Activated T-cell treated with anti-CD3 and anti-CD28 coated beads, Interleukin-2, amount 50 U/mL, for 4 hours (primary cell): ENCODE measurements at regions not wholly inside any gene's neighbourhood (a gene's known extent, or its start where the extent isn't known, plus 50 kb on each side); places are given as distances from the start of the nearest gene placed in this dataset.

ENCODE experiments used
- ATAC-seq, 2 donors: fragments of 200-7000 bp; cut with Tn5 transposase; one replicate each; pipeline ENCODE4 v1.10.0; 2021
- DNase-seq: peaks from one replicate; pipeline ENCODE4 v3.0.0-alpha.2; 2020
- H3K27me3 Mint-ChIP-seq: one replicate; pipeline ENCODE4 v1.8.0; 2021; ENCODE audit warnings: low read depth, mixed read lengths
- H3K36me3 Mint-ChIP-seq: one replicate; pipeline ENCODE4 v1.8.0; 2022; ENCODE audit warnings: mixed read lengths; ENCODE audit not compliant: insufficient read depth
- H3K4me1 Mint-ChIP-seq: one replicate; pipeline ENCODE4 v1.8.0; 2021; ENCODE audit warnings: low read depth, mixed read lengths
- H3K4me3 Mint-ChIP-seq: one replicate; pipeline ENCODE4 v1.8.0; 2021; ENCODE audit warnings: mild to moderate bottlenecking, moderate library complexity, mixed read lengths
- H3K9me3 Mint-ChIP-seq: one replicate; pipeline ENCODE4 v1.8.0; 2021; ENCODE audit warnings: mixed read lengths

- Mint-ChIP-seq H3K27me3 (peaks cover 13% of the 10 kb centered on the region), H3K9me3 (no peaks in the 10 kb centered on the region), H3K36me3 (no peaks in the 10 kb centered on the region), H3K4me1 (no peaks in the 10 kb centered on the region), H3K4me3 (no peak overlapping the region)
- ATAC-seq (no peak), DNase-seq (no peak)
These were observed 63.0 kb upstream of the NXT1 start for GRCh38 chr20:23287354-23288190.

- ATAC-seq, result no peak
- no peak for DNase-seq
- H3K27me3 Mint-ChIP-seq, result peaks cover 13% of the 10 kb centered on the region
- no peaks in the 10 kb centered on the region for H3K4me1 Mint-ChIP-seq
- no peaks in the 10 kb centered on the region for H3K9me3 Mint-ChIP-seq
- H3K4me3 Mint-ChIP-seq, result no peak overlapping the region
- no peaks in the 10 kb centered on the region for H3K36me3 Mint-ChIP-seq
These were observed 64.2 kb upstream of the NXT1 start for GRCh38 chr20:23286346-23286745.

- H3K36me3 Mint-ChIP-seq, result no peaks in the 10 kb centered on the region
- ATAC-seq, result no peak
These were observed 65.1 kb upstream of the NXT1 start for GRCh38 chr20:23285536-23285935.

GRCh38 chr20:23284009-23284408 lies 66.6 kb upstream of the NXT1 start:
- Mint-ChIP-seq H3K4me1 (no peaks in the 10 kb centered on the region), H3K9me3 (no peaks in the 10 kb centered on the region), H3K27me3 (peaks cover 11% of the 10 kb centered on the region), H3K4me3 (no peak overlapping the region), H3K36me3 (no peaks in the 10 kb centered on the region)
- ATAC-seq (no peak), DNase-seq (no peak)

More at GRCh38 chr20:23285536-23285935, 65.1 kb upstream of the NXT1 start:
- Mint-ChIP-seq H3K9me3 (no peaks in the 10 kb centered on the region), H3K27me3 (peaks cover 11% of the 10 kb centered on the region), H3K4me1 (no peaks in the 10 kb centered on the region), H3K4me3 (no peak overlapping the region)
- DNase-seq, result no peak

GRCh38 chr20:23283096-23283850 lies 67.3 kb upstream of the NXT1 start:
- no peak overlapping the region for H3K4me3 Mint-ChIP-seq
- ATAC-seq (no peak), DNase-seq (no peak)
- no peaks in the 10 kb centered on the region for H3K36me3 Mint-ChIP-seq
- no peaks in the 10 kb centered on the region for H3K9me3 Mint-ChIP-seq
- no peaks in the 10 kb centered on the region for H3K4me1 Mint-ChIP-seq
- peaks cover 9% of the 10 kb centered on the region for H3K27me3 Mint-ChIP-seq

GRCh38 chr20:23282546-23282945 lies 68.0 kb upstream of the NXT1 start:
- Mint-ChIP-seq H3K4me3 (no peak overlapping the region), H3K36me3 (no peaks in the 10 kb centered on the region), H3K27me3 (peaks cover 8% of the 10 kb centered on the region), H3K9me3 (no peaks in the 10 kb centered on the region), H3K4me1 (no peaks in the 10 kb centered on the region)
- no peak for ATAC-seq
- DNase-seq, result no peak

- Mint-ChIP-seq H3K4me1 (no peaks in the 10 kb centered on the region), H3K27me3 (peaks cover 8% of the 10 kb centered on the region), H3K4me3 (no peak overlapping the region), H3K36me3 (no peaks in the 10 kb centered on the region), H3K9me3 (no peaks in the 10 kb centered on the region)
- ATAC-seq (no peak), DNase-seq (no peak)
These were observed 68.5 kb upstream of the NXT1 start for GRCh38 chr20:23282111-23282510.

GRCh38 chr20:23279836-23280235 lies 70.8 kb upstream of the NXT1 start:
- DNase-seq, result no peak
- Mint-ChIP-seq H3K27me3 (peaks cover 4% of the 10 kb centered on the region), H3K4me3 (no peak overlapping the region), H3K36me3 (no peaks in the 10 kb centered on the region), H3K4me1 (no peaks in the 10 kb centered on the region), H3K9me3 (no peaks in the 10 kb centered on the region)
- no peak for ATAC-seq

- ATAC-seq (no peak), DNase-seq (no peak)
- no peaks in the 10 kb centered on the region for H3K27me3 Mint-ChIP-seq
- H3K9me3 Mint-ChIP-seq, result no peaks in the 10 kb centered on the region
- no peaks in the 10 kb centered on the region for H3K36me3 Mint-ChIP-seq
- H3K4me1 Mint-ChIP-seq, result no peaks in the 10 kb centered on the region
- H3K4me3 Mint-ChIP-seq, result no peak overlapping the region
These were observed 72.4 kb upstream of the NXT1 start for GRCh38 chr20:23278172-23278571.

- no peaks in the 10 kb centered on the region for H3K36me3 Mint-ChIP-seq
- ATAC-seq (no peak), DNase-seq (no peak)
- no peaks in the 10 kb centered on the region for H3K9me3 Mint-ChIP-seq
- H3K4me3 Mint-ChIP-seq, result no peak overlapping the region
- no peaks in the 10 kb centered on the region for H3K27me3 Mint-ChIP-seq
- H3K4me1 Mint-ChIP-seq, result no peaks in the 10 kb centered on the region
These were observed 73.3 kb upstream of the NXT1 start for GRCh38 chr20:23277316-23277715.

GRCh38 chr20:23273776-23274175 lies 76.8 kb upstream of the NXT1 start:
- no peak for ATAC-seq
- Mint-ChIP-seq H3K4me3 (no peak overlapping the region), H3K27me3 (no peaks in the 10 kb centered on the region), H3K9me3 (peaks cover 8% of the 10 kb centered on the region), H3K4me1 (no peaks in the 10 kb centered on the region), H3K36me3 (no peaks in the 10 kb centered on the region)
- no peak for DNase-seq

- peaks cover 13% of the 10 kb centered on the region for H3K9me3 Mint-ChIP-seq
- no peak for DNase-seq
- no peak for ATAC-seq
- H3K27me3 Mint-ChIP-seq, result no peaks in the 10 kb centered on the region
- no peak overlapping the region for H3K4me3 Mint-ChIP-seq
- H3K36me3 Mint-ChIP-seq, result no peaks in the 10 kb centered on the region
- H3K4me1 Mint-ChIP-seq, result no peaks in the 10 kb centered on the region
These were observed 78.2 kb upstream of the NXT1 start for GRCh38 chr20:23272176-23273029.

- H3K27me3 Mint-ChIP-seq, result peaks cover 3% of the 10 kb centered on the region
- H3K9me3 Mint-ChIP-seq, result peaks cover 13% of the 10 kb centered on the region
- no peak overlapping the region for H3K4me3 Mint-ChIP-seq
- ATAC-seq (no peak), DNase-seq (no peak)
- no peaks in the 10 kb centered on the region for H3K4me1 Mint-ChIP-seq
- no peaks in the 10 kb centered on the region for H3K36me3 Mint-ChIP-seq
These were observed 80.1 kb upstream of the NXT1 start for GRCh38 chr20:23270382-23270911.

- Mint-ChIP-seq H3K27me3 (peaks cover 6% of the 10 kb centered on the region), H3K4me1 (no peaks in the 10 kb centered on the region), H3K4me3 (no peak overlapping the region), H3K9me3 (peaks cover 13% of the 10 kb centered on the region), H3K36me3 (no peaks in the 10 kb centered on the region)
- no peak for ATAC-seq
- DNase-seq, result no peak
These were observed 80.6 kb upstream of the NXT1 start for GRCh38 chr20:23269954-23270353.
